Glomerular endothelial cell (primary cell): ENCODE measurements at regions not wholly inside any gene's neighbourhood (a gene's known extent, or its start where the extent isn't known, plus 50 kb on each side); places are given as distances from the start of the nearest gene placed in this dataset.
"Not testable (repeated sequence)": the region's sequence is repeated elsewhere in the genome, so short reads cannot be mapped to it uniquely, and the experiment has no call there.

Source experiments
- DNase-seq: peaks from one replicate; pipeline ENCODE4 v3.0.0-alpha.2; 2011; ENCODE audit warnings: low read depth, low spot score; ENCODE audit errors: extremely low read depth

DNA sequence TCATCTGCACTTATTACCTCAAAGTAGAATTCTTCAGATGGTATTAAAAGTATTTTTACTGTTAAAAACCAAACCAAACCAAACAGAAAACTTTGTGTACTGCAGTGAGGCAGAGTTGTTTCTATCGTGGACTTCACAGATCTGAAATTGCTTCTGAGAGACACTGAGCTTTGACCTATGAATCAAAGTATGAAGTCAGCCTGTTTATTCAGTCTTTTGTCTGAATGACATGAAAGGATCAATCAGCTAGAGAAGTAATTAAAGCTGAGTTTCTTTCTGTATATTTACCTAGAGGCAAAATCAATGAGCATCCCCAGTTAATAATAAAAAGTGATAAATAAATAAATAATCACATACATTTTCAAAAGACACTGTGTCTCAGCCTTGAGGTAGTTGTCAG, 2121.0 kb downstream of the PCDH7 start:
- no peak for DNase-seq

DNA sequence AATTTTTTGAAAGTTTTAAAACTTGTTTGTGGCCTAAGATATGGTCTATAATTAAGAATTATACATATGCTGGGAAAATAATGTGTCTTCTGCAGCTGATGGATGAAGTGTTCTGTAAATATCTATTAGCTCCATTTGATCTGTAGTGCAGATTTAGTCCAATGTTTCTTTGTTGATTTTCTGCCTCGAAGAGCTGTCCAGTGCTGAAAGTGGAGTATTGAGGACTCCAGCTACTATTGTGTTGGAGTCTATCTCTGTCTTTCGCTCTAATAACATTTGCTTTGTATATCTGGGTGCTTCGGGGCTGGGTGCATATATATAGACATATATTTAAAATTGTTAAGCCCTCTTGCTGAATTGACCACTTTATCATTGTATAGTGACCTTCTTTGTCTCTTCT, 2127.3 kb downstream of the PCDH7 start:
- no peak for DNase-seq

DNA sequence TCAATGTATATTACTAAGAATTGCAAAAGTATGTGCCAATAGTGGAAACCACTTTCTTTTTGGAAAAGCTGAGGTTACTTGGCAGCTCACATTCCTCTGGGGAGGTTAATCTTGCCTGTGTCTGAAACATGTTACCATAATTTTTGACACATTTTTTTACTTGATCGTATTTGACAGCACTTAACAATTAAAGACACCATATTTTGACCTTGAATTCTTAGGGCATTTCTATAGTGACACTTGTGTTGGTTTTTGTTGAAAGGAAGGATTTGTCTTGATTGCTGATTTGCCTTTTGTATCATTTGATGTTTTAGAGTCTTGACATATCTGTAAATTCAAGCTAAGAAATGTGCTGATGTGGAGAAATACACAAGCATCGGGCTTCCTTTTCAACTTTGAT, 2135.5 kb downstream of the PCDH7 start:
- DNase-seq, result no peak

DNA sequence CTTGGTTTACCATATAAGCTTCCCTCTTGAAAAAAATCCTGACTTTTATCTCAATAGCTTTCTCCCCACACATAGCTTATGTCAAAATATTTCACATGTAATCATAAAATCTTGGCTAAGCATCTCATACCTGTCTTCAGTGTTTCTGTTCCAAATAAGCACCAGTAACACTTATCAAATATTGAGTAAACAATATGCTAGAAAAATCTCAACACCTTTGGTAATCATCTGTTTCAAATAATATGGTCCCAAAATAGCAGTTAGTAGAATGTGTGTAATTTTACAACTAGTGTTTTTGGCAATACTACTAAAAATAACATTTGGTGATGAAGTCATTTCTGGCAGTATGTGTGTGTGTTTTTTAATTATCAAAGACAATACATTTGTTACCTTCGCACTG, 2138.2 kb downstream of the PCDH7 start:
- no peak for DNase-seq

DNA sequence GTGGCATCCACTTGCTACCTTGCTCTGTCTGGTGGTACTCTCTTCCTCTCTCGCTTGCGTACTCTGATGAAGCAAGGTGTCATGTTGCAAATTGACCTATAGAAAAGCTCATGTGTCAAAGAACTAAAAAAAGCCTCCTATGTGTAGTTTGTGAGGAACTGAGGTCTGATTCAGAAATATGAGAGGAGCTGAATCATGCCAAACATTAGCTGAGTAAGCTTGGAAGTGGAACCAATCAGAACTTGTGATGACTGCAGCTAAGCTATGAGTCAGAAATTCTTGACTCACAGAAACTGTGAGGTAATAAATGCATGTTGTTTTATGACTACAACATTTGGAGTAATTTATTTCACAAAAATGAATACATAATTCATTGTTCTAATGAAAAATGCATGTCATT, 2138.8 kb downstream of the PCDH7 start:
- no peak for DNase-seq

DNA sequence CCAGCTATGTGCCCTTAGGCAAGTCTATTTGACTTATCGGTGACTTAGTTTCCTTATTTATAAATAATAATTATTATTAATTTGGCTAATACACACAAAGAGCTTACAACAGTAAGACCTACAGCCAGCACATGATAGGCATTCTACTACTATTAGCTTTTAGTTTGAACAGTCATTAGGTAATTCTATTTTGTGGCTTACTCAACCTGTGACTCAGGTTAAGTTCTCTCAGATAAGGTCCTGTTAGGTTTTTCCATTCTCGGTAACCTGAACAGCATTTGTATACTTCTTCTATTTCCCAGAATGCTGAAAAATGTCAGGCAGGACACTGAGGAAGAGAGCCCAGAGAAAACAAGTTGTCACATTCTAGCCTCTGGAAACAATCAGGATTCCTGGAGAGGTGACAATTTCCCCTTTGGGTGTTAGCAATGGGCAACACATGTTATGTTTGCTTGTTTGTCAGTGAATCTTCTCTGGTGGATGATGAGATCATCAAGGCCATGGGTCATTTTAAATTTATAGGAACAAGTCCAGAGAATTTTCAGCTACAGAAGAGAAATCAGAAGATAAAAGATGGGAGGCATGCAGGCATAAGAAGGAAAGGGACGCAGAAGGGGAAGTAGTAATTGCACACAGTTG, 2144.7 kb downstream of the PCDH7 start:
- DNase-seq, result no peak

GRCh38 chr4:32876546-32876945, 2156.4 kb downstream of the PCDH7 start:
- no peak for DNase-seq

DNA sequence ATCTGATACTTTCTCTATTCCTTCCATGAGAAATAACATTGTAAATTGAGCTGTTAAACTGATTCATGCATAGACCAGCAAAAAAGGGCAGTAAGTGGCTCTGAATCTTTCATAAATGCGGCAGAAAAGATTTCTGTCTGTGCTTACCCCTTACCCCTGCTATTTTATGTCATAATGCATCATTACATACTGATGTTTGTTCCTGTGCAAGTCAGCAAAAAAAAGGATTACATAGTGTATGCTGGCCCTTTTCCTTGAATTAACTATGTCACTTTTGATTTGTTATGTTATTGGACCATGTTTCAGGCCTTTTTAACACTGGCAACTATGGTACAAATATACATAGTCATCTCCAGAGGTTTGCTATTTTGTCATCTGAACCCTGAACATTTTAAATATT, 2159.7 kb downstream of the PCDH7 start:
- no peak for DNase-seq

- no peak for DNase-seq
Measured at GRCh38 chr4:32884198-32884597, 2164.0 kb downstream of the PCDH7 start.

DNA sequence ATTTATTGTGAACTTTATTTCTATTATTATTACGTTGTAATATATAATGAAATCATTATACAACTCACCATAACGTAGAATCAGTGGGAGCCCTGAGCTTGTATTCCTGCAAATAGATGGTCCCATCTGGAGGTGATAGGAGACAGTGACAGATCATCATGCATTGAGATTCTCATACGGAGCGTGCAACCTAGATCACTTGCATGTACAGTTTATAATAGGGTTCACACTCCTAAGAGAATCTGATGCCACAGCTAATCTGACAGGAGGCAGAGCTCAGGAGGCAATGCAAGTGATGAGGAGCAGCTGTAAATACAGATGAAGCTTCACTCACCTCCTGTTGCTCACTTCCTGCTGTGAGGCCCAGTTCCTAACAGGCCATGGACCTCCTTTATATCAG, 2170.2 kb downstream of the PCDH7 start:
- no peak for DNase-seq

GRCh38 chr4:32909053-32909452, 2188.9 kb downstream of the PCDH7 start:
- DNase-seq, result no peak

DNA sequence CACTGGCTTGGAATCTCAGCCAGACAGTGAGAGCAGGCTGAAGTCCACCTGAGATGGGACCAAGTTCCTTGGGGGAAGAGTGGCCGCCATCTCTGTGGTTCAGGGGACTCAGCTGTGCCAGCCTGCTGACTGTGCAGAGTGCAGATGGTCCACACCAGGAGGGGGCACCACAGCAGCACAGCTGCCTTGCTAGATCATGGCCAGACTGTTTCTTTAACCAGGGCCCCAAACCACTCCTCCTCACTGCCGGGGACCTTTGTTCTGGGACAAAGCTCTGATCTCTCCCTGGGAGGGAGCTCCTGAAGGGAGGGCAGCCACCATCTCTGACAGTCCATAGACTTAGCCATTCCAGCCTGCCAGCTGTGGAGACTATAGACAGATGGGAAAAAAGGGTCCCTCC, 2189.6 kb downstream of the PCDH7 start:
- no peak for DNase-seq

GRCh38 chr4:32917586-32917985, 2197.4 kb downstream of the PCDH7 start:
- DNase-seq, result no peak

- no peak for DNase-seq
Measured at GRCh38 chr4:32929796-32930699, 2209.9 kb downstream of the PCDH7 start.

GRCh38 chr4:32930700-32931099, 2210.5 kb downstream of the PCDH7 start:
- no peak for DNase-seq

DNA sequence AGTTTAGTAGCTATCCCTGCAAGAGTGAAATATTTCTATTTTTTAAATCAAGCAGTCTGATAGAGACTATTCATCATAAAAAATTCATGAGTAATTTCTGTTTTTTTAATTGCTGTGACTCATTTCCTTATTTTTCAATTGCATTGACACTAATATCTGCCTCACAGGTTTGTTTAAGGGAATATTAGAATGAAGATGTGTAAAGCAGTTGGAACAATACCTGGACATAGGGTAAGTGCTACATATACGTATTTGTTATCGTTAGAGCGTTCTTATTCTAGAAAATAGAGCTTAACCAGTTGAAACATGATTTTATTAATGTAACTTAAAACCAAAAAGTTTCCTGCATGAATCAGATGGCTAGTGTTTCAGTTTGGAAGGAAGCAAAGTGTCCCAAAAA, 2211.3 kb downstream of the PCDH7 start:
- DNase-seq, result no peak

DNA sequence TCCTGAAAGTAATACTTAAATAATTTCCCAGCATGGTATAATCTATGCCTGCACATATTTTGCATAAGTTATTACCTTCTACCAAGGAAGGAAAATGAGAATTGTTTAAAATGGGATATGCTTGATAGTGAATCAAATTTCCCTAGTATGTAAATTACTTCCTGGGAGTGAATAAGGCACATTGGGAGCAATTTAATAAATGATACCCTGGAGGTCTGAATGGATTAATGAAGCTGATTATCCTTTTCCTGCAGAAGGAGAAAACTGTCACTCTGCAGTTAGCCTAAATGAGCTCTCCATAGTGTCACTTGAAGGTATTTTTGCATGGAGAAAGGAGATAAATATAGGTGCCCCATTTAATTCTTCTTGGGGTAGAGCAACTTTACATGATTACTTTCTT, 2212.0 kb downstream of the PCDH7 start:
- DNase-seq, result no peak

DNA sequence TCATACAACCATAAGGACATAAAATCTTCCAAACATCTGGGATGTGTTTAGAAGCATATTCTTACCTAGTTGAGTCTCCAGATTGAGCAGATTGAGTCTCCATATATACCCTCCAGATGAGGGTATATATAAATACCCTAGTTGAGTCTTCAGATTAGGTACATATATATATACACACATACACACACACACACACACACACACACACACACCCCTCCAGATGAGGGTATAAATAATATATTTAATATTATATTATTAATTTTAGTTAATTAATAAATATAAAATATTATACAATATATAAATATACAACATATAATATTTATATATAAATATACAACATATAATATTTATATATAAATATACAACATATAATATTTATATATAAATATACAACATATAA, 2219.1 kb downstream of the PCDH7 start:
- DNase-seq, result not testable (repeated sequence)

- no peak for DNase-seq
Measured at GRCh38 chr4:32950866-32951265, 2230.7 kb downstream of the PCDH7 start.

DNA sequence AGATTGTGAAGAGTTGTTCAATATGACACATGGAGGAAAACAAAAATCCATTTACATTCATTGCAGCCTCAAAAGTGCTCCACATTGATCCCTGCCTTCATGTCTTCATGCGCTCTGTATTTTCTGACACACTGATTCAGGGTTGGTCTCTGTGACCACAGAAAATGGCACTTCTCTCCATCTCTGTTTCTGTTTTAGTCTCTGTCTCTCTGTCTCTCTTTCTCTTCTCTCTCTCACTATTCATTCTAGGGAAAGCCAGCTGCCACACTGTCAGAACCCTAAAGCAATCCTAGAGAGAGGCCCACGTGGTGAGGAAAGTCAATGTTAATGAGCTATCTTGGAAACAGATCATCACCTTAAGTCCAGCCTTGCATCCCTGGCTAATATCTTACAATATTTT, 2238.4 kb downstream of the PCDH7 start:
- DNase-seq, result no peak

DNA sequence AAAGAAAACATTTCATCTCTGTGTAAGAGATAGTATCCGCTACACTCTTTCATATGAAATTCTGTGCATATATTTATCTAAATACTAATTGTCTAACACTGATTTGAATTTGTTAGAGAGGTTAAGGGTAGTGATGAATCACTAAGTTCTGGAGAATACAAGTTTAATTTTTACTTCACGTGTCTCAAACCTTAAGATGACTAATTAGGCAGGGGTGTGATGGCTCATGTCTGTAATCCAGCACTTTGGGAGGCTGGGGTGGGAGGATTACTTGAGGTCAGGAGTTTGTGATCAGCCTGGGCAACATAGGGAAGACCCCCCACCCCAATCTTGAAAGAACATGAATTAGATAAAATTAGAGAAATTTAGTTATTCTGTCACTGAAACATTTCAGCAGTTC, 2241.9 kb downstream of the PCDH7 start:
- no peak for DNase-seq

DNA sequence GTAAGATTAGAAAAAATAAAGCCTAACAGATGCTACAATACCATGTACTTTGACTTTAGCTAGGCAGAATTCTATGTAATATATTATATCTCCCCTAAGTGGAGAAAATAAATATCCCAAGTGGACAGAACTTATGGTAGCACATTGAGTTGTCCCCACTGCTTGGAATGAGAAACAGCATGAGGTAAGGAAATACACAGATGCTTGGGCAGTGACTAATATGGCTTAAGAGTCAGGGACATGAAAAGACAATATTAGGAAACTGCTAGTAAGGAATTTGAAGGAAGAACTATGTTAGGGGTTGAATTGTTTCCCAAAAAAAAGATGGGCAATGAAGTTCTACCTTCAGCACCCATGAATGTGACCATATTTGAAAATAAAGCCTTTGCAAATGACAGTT, 2265.1 kb downstream of the PCDH7 start:
- DNase-seq, result no peak
